Adipose tissue (tissue), 3 donors: ENCODE measurements at regions not wholly inside any gene's neighbourhood (a gene's known extent, or its start where the extent isn't known, plus 50 kb on each side); places are given as distances from the start of the nearest gene placed in this dataset.

Experiments
- H3K27ac ChIP-seq: one replicate; pipeline ENCODE4 v1.5.1; 2013; ENCODE audit warnings: low read depth, low read length
- WGBS, 3 donors: extraction: QIAGEN DNeasy Blood & Tissue Kit; methylation state at CpG; one replicate each; pipeline ENCODE4 v1.1.7; 2013; 5-methylcytosine and 5-hydroxymethylcytosine counted together
- donor health status: healthy with polysubstance abuse.
- donor health status: Bipolar disorder and iron deficiency.
- donor health status: healthy.

DNA sequence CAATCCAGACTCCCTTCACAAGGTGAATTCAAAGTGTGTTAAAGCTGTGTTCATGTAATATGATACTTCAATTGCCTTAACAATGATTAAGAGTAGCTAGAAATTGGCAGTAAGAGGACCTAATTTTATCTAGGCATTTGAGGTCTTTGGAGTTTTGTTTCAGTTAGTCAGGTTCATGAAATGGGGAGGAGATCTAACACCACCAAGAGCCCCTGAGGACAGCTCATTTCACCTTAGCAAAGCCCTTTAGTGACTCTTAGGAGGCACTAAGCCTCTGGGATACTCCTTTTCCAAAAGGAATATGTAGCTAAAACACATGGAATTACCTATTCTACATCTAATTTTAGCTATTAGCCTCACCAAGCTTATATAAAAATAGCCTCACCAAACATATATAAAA lies 716.5 kb upstream of the RAB6C start:
- H3K27ac ChIP-seq = no peak overlapping the region

GRCh38 chr2:129263939-129264338 lies 715.5 kb upstream of the RAB6C start:
- H3K27ac ChIP-seq = no peak overlapping the region

- H3K27ac ChIP-seq = no peak overlapping the region
Observed at GRCh38 chr2:129267559-129267958, 711.9 kb upstream of the RAB6C start.

DNA sequence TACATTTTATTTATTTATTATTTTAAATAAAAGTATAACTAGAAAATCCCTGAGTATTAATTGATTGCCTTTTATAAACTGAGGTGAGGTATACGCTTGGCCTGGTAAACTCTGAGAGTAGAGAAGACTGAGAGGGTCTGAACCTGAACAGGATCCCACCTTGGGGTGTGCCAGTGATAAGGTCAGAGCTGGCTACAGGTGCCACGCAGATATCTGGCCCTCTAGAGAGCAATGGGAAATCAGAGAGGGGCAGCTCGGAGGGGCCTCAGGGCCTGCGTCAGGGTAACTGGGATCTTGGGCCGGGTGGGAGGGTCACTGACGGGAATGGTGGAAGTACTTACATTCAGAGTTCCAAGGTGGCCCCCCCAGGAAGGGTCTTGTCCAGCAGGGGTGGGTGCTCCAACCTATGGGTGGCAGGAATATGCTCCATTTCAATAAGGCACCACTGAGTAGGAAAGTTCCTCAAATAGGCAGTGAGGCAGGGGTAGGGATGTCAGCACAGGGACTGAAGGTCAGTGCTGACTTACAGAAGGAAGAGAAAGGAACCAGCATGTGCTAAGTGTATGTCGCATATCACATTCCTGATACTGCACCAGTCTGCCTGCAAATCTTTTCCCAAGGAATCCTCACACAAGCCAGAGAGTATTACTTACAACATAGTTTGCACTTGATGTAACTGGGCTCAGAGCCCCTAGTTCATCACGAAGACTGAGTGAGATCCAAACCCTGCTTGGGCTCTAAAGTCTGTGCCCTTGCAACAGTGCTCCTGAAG lies 706.0 kb upstream of the RAB6C start:
- no peak overlapping the region for H3K27ac ChIP-seq
- 90 to 93% (median 93%) methylated on average over 8 of the region's 8 CpGs for WGBS, 3 donors

- H3K27ac ChIP-seq = no peak overlapping the region
- 70 to 91% (median 78%) methylated on average over 2 of the region's 2 CpGs for WGBS, 3 donors
Observed at GRCh38 chr2:129274038-129274415, 705.4 kb upstream of the RAB6C start.

GRCh38 chr2:129274918-129275317 lies 704.5 kb upstream of the RAB6C start:
- no peak overlapping the region for H3K27ac ChIP-seq
- 58 to 72% (median 70%) methylated on average over 5 of the region's 5 CpGs for WGBS, 3 donors

- WGBS, 3 donors = 76 to 89% (median 78%) methylated on average over 3 of the region's 3 CpGs
- no peak overlapping the region for H3K27ac ChIP-seq
Observed at GRCh38 chr2:129275706-129276105, 703.8 kb upstream of the RAB6C start.

- 74 to 80% (median 77%) methylated on average over 5 of the region's 5 CpGs for WGBS, 3 donors
- H3K27ac ChIP-seq = no peak overlapping the region
Observed at GRCh38 chr2:129276978-129277584, 702.4 kb upstream of the RAB6C start.

DNA sequence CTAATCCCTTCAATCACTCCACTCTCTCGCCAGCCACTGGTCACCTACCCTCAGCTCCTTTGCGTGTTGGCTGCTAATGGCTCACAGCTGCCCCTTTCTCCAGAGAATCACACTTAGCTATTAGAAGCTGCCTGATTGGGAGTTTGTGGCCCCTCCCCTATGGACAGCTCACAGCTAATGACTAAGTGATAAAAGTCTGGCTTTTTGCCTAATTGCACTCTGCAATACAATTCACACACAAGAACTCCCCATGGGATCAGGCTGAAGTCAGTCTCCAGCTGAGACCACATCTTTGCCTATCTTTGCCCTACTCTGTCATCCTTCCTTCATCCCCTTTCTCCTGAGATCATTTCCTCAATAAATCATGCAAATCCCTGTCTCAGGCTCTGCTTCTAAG lies 701.9 kb upstream of the RAB6C start:
- H3K27ac ChIP-seq = no peak overlapping the region
- WGBS, 3 donors = 68 to 84% (median 72%) methylated on average over 2 of the region's 2 CpGs

GRCh38 chr2:129281791-129282530 lies 697.5 kb upstream of the RAB6C start:
- 45 to 60% (median 48%) methylated on average over 5 of the region's 5 CpGs for WGBS, 3 donors

GRCh38 chr2:129285012-129285411 lies 694.5 kb upstream of the RAB6C start:
- H3K27ac ChIP-seq = no peak overlapping the region

More at GRCh38 chr2:129281791-129282530, 697.5 kb upstream of the RAB6C start:
- H3K27ac ChIP-seq = no peak overlapping the region

DNA sequence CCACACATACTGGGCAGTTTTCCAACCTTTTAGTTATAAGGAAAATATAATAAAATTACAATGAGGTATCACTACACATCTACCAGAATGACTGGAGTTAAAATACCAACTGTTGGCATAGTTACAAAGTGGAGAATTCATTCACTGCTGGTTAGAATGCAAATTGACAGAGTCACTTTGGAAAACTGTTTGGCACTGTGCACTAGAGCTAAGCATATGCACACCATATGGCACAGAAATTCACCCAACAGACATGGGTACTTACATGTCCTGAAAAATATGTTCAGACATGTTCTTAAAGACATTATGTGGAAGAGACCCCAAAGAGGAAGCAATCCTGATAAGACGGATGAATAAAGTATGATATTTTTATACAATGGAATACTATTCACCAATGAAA lies 686.1 kb upstream of the RAB6C start:
- WGBS, 3 donors = 0 to 48% (median 0%) methylated on average over 1 of the region's 1 CpG
- H3K27ac ChIP-seq = no peak overlapping the region

DNA sequence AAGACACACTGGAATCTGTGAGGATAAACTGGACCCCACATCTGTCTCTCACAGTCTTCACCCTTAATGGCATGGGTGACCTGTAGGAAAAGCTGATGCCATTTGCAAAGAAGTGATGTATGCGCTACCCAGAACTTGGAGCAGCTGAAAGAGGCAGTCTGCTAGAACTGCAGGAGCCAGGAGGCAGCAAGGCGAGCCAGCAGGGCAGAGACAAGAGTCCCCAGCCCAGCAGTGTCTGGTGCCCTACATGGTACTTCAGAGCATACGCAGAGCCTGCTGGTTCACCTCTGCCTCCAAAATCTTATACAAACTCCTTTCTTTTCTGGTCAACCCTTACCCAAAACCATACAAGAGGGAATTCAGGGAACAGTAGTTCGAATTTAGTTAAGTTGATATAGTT lies 683.1 kb upstream of the RAB6C start:
- WGBS, 3 donors = 76 to 78% (median 77%) methylated on average over 4 of the region's 4 CpGs
- H3K27ac ChIP-seq = no peak overlapping the region

DNA sequence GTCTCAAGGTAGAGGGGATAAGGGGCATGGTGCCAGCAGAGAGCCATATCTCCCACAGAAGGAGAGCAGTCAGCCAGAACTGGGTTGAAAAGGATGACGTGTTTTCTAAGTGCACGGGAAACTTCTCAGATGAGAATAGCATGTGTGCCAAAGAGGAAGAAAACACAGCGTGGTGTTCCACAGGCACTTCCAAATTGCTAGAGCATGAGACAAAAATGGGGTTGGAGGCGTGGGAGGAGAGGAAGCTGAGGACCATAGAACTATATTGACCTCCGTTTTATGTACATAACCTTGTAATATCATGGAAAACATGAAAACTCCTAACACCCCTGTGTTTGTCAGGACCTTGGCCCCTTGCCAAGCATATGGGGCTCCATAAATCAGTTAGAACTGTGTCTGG lies 682.7 kb upstream of the RAB6C start:
- 5 to 15% (median 12%) methylated on average over 5 of the region's 5 CpGs for WGBS, 3 donors
- H3K27ac ChIP-seq = no peak overlapping the region

- 68 to 79% (median 71%) methylated on average over 4 of the region's 4 CpGs for whole genome bisulfite sequencing, 3 donors
- H3K27ac ChIP-seq = no peak overlapping the region
Observed at GRCh38 chr2:129297430-129297829, 682.0 kb upstream of the RAB6C start.

DNA sequence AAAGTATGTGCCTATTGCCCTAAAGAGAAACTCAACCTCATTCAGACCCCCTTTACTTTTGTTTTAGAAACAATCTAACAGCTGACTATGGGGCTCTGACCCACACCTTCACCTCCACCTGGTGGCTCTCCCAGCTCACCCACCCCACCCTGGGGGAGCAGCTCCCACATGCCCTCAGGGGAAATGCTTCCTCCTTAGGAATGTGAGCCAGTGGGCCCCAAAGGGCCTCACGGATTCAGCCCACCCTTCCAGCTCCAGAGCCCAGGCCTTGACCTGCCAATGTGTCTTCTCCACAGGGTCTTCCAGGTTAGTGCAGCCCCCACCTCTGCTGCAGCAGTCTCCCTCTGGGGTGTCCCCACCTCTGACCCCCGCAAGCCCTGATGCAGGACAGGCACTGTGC lies 680.1 kb upstream of the RAB6C start:
- no peak overlapping the region for H3K27ac ChIP-seq
- WGBS, 3 donors = 89 to 100% (median 95%) methylated on average over 2 of the region's 2 CpGs

DNA sequence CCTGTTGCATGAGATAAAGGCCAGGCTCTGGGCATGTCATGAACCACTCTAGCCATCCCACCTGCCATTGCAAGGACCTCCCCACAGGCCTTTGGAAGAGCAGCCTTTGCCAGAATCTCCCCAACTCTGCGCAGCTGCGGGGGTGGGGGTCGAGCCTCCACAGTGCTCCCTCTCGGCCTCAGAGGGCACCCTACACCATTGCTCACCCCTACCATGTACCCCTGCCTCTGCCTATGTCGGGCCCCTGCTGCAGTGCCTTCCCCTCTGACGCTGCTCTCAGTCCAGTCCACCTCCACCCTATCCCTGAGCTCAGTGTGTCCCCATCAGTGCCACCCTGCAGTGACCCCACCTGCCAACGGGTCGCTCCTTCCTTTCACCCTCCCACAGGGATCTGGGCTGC lies 679.7 kb upstream of the RAB6C start:
- WGBS, 3 donors = 90 to 93% (median 91%) methylated on average over 7 to 8 of the region's 8 CpGs
- no peak overlapping the region for H3K27ac ChIP-seq

DNA sequence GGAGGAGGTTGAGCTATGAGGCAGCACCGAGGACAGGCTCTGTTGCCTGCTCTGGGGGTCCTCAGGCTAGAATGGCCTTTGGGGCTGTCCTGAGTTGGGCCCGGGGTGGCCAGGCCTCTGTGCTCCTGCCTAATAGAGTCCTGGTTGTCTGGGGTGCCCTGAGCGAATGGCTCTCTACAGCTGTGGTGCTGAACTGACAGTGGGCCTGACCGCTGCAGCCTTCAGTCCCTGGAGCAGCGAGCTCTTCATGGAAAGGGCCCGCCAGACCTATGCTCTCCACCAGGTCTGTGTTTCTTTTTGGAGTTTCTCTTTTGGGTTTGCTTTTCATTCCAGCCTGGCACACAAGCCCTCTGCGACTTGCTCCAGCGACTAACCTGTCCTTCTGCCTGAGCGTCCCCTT lies 679.0 kb upstream of the RAB6C start:
- no peak overlapping the region for H3K27ac ChIP-seq
- 86 to 94% (median 89%) methylated on average over 9 of the region's 9 CpGs for WGBS, 3 donors

DNA sequence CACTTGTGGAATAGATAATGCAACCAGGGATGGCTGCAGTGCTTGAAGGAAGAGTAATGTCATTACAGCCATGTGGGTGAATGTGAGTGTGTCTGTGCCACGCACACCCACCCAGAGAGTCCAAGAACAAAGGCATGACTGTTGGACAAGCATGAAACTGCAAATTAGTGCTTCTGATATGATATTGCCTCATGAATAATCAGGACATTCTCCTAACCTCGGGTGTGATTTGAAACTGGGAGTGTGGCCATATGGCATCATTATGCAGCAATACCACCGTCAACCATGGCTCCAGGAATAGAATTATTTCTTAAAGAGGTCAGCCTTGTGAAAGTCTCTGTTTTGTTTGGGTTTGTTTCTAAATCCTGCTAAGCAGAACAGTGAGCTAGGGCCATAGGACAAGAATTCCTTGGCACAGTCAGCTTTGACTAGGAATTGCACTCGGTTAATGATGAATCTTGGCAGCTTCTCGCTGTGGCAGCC lies 678.0 kb upstream of the RAB6C start:
- 44 to 56% (median 51%) methylated on average over 5 of the region's 5 CpGs for WGBS, 3 donors
- H3K27ac ChIP-seq = no peak overlapping the region

DNA sequence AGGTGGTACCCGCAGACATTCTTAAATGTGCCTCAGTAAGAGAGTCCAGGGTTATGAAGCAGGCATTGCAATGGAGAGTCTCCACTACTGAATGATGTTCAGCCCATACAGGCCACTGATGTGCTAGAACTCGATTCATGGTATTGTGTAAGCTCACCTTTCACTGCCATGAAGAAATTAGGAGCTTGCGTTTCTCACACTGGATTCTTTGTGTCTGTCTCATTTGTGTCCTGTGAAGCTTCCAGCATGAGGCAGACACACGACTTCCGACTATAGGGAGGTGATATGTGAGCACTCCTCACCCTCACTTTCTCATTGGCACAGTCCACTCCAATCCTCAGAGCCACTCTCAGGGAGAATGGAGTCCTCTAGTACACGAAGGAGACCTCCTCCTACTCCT lies 677.4 kb upstream of the RAB6C start:
- 61 to 73% (median 69%) methylated on average over 6 of the region's 6 CpGs for WGBS, 3 donors
- H3K27ac ChIP-seq = no peak overlapping the region
